LNCaP clone FGC (cell line): ENCODE measurements at regions not wholly inside any gene's neighbourhood (a gene's known extent, or its start where the extent isn't known, plus 50 kb on each side); places are given as distances from the start of the nearest gene placed in this dataset.

Experiments
- DNase-seq: peaks from one replicate; pipeline ENCODE4 v3.0.0-alpha.2; 2011; ENCODE audit warnings: low read depth
- H3K4me3 ChIP-seq: 2 replicates; pipeline ENCODE4 v1.5.1; 2011; ENCODE audit warnings: mild to moderate bottlenecking, low read depth, low read length, control low read depth
- CTCF ChIP-seq: IDR thresholded peaks from 2 replicates; pipeline ENCODE4 v1.5.1; 2012; ENCODE audit warnings: mild to moderate bottlenecking; ENCODE audit not compliant: control insufficient read depth, insufficient read depth; ENCODE audit errors: extremely low read depth

DNA sequence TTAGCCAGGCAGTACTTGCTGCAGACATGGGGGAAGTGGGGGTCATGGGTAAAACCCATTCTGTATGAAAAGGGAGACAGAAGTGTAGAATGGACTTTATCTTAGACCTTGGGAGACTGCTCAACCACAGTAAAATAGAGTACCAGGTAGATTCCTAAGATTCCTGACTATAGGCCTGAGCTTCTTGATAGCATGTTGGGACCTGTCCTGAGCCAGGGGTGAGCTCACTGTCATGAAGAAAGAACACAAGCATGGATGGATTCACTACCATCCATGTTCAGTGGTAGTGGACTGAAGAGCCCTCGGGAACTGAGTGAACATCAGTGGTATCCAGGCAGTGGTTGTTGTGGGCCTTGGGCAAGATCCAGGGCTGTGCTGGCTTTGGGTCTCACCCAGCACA, 1003.8 kb downstream of the TMTC2 start:
- H3K4me3 ChIP-seq: no peak overlapping the region
- DNase-seq: no peak
- TF ChIP-seq CTCF: no peak

DNA sequence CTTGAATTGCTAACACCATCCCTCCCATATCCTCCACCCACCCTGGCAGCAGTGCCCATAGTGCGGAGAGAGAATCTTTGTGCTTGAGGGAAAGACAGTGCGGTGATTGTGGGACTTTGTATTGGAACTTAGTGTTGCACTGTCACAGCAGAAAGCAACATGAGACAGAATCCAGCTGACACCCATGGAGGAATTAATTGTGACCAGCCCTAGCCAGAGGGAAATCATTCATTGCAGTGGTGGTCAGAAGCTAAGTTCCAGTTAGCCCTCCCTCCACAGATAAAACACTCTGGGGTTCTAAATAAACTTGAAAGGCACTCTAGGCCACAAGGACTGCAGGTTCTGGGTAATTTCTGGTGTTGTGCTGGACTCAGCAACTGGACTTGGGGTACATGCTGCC, 1002.6 kb downstream of the TMTC2 start:
- no peak for DNase-seq
- H3K4me3 ChIP-seq: no peak overlapping the region
- no peak for TF ChIP-seq CTCF

DNA sequence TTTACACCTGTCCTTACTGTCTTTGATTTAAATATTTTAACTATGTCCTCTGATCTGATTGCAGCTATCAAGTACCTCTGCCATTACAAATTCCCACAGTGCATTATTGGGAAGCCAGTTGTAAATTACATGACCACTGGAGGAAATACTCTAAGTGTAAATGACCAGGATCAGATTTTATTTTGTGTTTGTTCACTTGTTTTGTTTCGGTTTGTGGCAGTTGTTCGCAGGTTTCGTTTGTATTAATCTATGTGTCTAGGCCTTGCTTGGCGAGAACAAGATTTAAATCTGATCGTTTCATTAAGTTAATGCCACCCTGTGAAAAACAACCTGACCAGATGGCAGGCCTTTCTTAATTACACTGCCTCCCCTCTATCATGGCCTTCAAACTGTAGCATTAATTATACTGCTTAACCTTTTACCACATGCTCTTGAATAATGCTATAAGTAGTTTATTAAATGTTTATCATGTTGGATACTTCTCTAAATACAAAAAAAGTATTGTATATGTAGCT, 990.1 kb downstream of the TMTC2 start:
- no peak overlapping the region for H3K4me3 ChIP-seq
- TF ChIP-seq CTCF: no peak
- no peak for DNase-seq

GRCh38 chr12:83666690-83667089, 980.0 kb downstream of the TMTC2 start:
- no peak for TF ChIP-seq CTCF
- H3K4me3 ChIP-seq: no peak overlapping the region
- DNase-seq: no peak

DNA sequence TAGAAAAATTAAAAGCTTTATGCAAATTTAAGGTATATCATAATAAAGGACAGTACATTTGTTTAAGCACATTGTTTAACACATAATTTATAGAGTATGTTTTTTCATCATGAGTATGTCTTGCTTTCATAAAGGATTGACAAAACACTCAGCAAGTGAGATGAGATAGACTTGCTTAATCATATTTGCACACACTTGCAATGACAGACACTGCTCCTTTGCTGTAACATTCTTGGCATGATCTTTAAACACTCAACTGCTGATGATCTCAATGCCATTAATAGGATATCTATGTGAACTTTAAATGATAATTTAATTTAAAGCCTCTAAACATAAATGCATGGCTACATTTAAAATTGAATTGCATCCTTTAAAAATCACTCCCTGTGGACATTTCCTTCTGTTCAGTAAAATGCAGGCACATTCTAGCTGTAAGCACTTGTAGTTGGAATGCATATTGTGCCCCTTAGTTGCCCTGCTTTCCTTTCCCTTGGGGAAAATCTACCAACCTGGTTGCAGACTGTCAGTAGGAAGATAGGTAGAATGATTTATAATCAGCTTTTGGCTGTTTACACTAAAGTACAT, 979.0 kb downstream of the TMTC2 start:
- TF ChIP-seq CTCF: no peak
- H3K4me3 ChIP-seq: no peak overlapping the region
- DNase-seq: no peak

DNA sequence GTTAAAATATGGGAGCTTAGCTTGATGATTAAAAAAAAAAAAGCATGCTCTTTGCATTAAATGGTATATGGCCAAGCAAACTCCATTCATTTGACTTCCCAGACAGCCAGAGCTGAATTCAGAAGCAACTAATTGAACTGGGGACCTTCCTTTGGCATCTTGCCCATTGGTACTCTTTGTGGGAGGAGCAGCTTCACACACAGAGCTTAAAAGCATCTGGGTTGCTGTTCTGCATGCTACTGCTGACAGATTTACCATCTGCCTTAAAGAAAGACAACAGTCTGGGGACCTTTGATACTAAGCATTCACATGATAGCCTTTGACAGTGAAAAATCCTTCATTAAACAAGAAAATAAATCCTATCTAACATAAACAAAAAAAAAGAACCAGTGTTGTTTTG, 977.9 kb downstream of the TMTC2 start:
- H3K4me3 ChIP-seq: no peak overlapping the region
- no peak for TF ChIP-seq CTCF
- no peak for DNase-seq

- H3K4me3 ChIP-seq: no peak overlapping the region
- TF ChIP-seq CTCF: no peak
- DNase-seq: no peak
Measured at GRCh38 chr12:83660727-83661358, 974.1 kb downstream of the TMTC2 start.
